MCF 10A (cell line): ENCODE measurements at regions not wholly inside any gene's neighbourhood (a gene's known extent, or its start where the extent isn't known, plus 50 kb on each side); places are given as distances from the start of the nearest gene placed in this dataset.

Experiments
- BruUV-seq: library from RNA; stranded (reverse); fragments of 400-500 nt; replicated peaks from 2 replicates; lab custom pipeline; 2021; lab: Mats Ljungman, UMichigan
- CTCF ChIA-PET: fragments of 300-600 bp; sonication (Branson Sonifier 250); formaldehyde crosslinking; extraction: SDS; loops from one replicate; lab custom pipeline; 2021; ENCODE audit warnings: antibody characterized with exemption, inconsistent platforms; lab: Yijun Ruan, JAX
- POLR2A ChIA-PET: fragments of 300-600, 350-650 bp; sonication (Branson Sonifier 250); formaldehyde crosslinking; extraction: SDS; loops from one replicate; lab custom pipeline; 2020; ENCODE audit warnings: antibody characterized with exemption, inconsistent platforms; lab: Yijun Ruan, JAX
- DNase-seq: peaks from one replicate; pipeline ENCODE4 v3.0.0-alpha.2; 2018; ENCODE audit not compliant: unreplicated experiment
- H3K27ac Mint-ChIP-seq: one replicate; pipeline ENCODE4 v1.8.0; 2022; ENCODE audit warnings: mild to moderate bottlenecking, low read depth, mixed read lengths; ENCODE audit not compliant: unreplicated experiment
- H3K27me3 Mint-ChIP-seq: one replicate; pipeline ENCODE4 v1.8.0; 2022; ENCODE audit warnings: mixed read lengths; ENCODE audit not compliant: insufficient read depth, unreplicated experiment
- H3K36me3 Mint-ChIP-seq: one replicate; pipeline ENCODE4 v1.8.0; 2022; ENCODE audit warnings: mild to moderate bottlenecking, moderate library complexity, mixed read lengths; ENCODE audit not compliant: insufficient read depth, unreplicated experiment
- H3K4me1 Mint-ChIP-seq: one replicate; pipeline ENCODE4 v1.8.0; 2022; ENCODE audit warnings: mixed read lengths; ENCODE audit not compliant: insufficient read depth, unreplicated experiment
- H3K4me3 Mint-ChIP-seq: one replicate; pipeline ENCODE4 v1.8.0; 2022; ENCODE audit warnings: mild to moderate bottlenecking, moderate library complexity, mixed read lengths; ENCODE audit not compliant: unreplicated experiment
- H3K9me3 Mint-ChIP-seq: one replicate; pipeline ENCODE4 v1.8.0; 2022; ENCODE audit warnings: mixed read lengths; ENCODE audit not compliant: unreplicated experiment
- CTCF ChIP-seq: fragments of 200-600 bp; IDR thresholded peaks from one replicate; pipeline ENCODE4 v1.8.0; 2022; ENCODE audit warnings: antibody characterized with exemption, mild to moderate bottlenecking; ENCODE audit not compliant: unreplicated experiment
- intact Hi-C: fragments of 100-400 bp; cut with micrococcal nuclease; formaldehyde crosslinking; loops from 2 replicates; pipeline ENCODE4 v1.14.1; 2022

GRCh38 chr4:114538012-114538617 is 60.5 kb upstream of the UGT8 start:
- TF ChIP-seq CTCF = no peak
- ChIA-PET CTCF (no interaction called here), POLR2A (no interaction called here)
- H3K4me1 Mint-ChIP-seq = no peaks in the 10 kb centered on the region
- H3K27me3 Mint-ChIP-seq = no peaks in the 10 kb centered on the region
- no peak for DNase-seq
- intact Hi-C loops = no loop called here
- H3K4me3 Mint-ChIP-seq = no peak overlapping the region
- no peaks in the 10 kb centered on the region for H3K36me3 Mint-ChIP-seq
- no peak overlapping the region for H3K27ac Mint-ChIP-seq
- no peaks in the 10 kb centered on the region for H3K9me3 Mint-ChIP-seq
- no TSS peak for BruUV-seq

GRCh38 chr4:114539985-114540384 is 58.6 kb upstream of the UGT8 start:
- H3K27me3 Mint-ChIP-seq = no peaks in the 10 kb centered on the region
- no peak for TF ChIP-seq CTCF
- no peak overlapping the region for H3K27ac Mint-ChIP-seq
- no TSS peak for BruUV-seq
- H3K4me1 Mint-ChIP-seq = no peaks in the 10 kb centered on the region
- no peaks in the 10 kb centered on the region for H3K36me3 Mint-ChIP-seq
- ChIA-PET POLR2A (no interaction called here), CTCF (interaction anchor here (0.7 kb wide), 1 partner anchor 81 kb away, joined by 3 read pairs; no protein-coding TSS in a partner anchor)
- H3K9me3 Mint-ChIP-seq = no peaks in the 10 kb centered on the region
- no peak overlapping the region for H3K4me3 Mint-ChIP-seq
- intact Hi-C loops = no loop called here
- DNase-seq = no peak

- H3K4me1 Mint-ChIP-seq = no peaks in the 10 kb centered on the region
- CTCF ChIA-PET = interaction anchor here (1.0 to 1.1 kb wide), 2 partner anchors 13 to 16 kb away, joined by 3 to 4 read pairs; no protein-coding TSS in a partner anchor
- no peak for TF ChIP-seq CTCF
- H3K27ac Mint-ChIP-seq = no peak overlapping the region
- H3K4me3 Mint-ChIP-seq = no peak overlapping the region
- intact Hi-C loops = no loop called here
- POLR2A ChIA-PET = no interaction called here
- no peaks in the 10 kb centered on the region for H3K27me3 Mint-ChIP-seq
- DNase-seq = no peak
- no peaks in the 10 kb centered on the region for H3K9me3 Mint-ChIP-seq
- no peaks in the 10 kb centered on the region for H3K36me3 Mint-ChIP-seq
- BruUV-seq = no TSS peak
Measured at GRCh38 chr4:114547340-114548134, 51.1 kb upstream of the UGT8 start.
